Activated CD4-positive, alpha-beta T cell treated with anti-CD3 and anti-CD28 coated beads, Interleukin-2, amount 10 ng/mL, durations not matched to agents 7 days and 5 days (primary cell): ENCODE measurements at regions not wholly inside any gene's neighbourhood (a gene's known extent, or its start where the extent isn't known, plus 50 kb on each side); places are given as distances from the start of the nearest gene placed in this dataset.
"Not testable (repeated sequence)": the region's sequence is repeated elsewhere in the genome, so short reads cannot be mapped to it uniquely, and the experiment has no call there.

Experiments
- CTCF ChIA-PET: fragments of 350-600 bp; sonication (Branson Sonifier 250); formaldehyde crosslinking; loops from one replicate; lab custom pipeline; 2021; ENCODE audit warnings: antibody characterized with exemption; lab: Charles Lee
- POLR2A ChIA-PET: fragments of 350-600 bp; sonication (Branson Sonifier 250); formaldehyde crosslinking; loops from one replicate; lab custom pipeline; 2021; ENCODE audit warnings: antibody characterized with exemption; lab: Charles Lee
- DNase-seq: peaks from one replicate; pipeline ENCODE4 v3.0.0-alpha.2; 2020
- H3K27ac Mint-ChIP-seq: one replicate; pipeline ENCODE4 v1.8.0; 2021; ENCODE audit warnings: mild to moderate bottlenecking, moderate library complexity, mixed read lengths
- H3K27me3 Mint-ChIP-seq: one replicate; pipeline ENCODE4 v1.8.0; 2021; ENCODE audit warnings: mixed read lengths
- H3K36me3 Mint-ChIP-seq: one replicate; pipeline ENCODE4 v1.8.0; 2021; ENCODE audit warnings: low read depth, mixed read lengths
- H3K4me1 Mint-ChIP-seq: one replicate; pipeline ENCODE4 v1.8.0; 2021; ENCODE audit warnings: mixed read lengths
- H3K4me3 Mint-ChIP-seq: one replicate; pipeline ENCODE4 v1.8.0; 2021; ENCODE audit warnings: mild to moderate bottlenecking, moderate library complexity, mixed read lengths
- H3K9me3 Mint-ChIP-seq: one replicate; pipeline ENCODE4 v1.8.0; 2021; ENCODE audit warnings: mixed read lengths

GRCh38 chr4:45484740-45485139, 639.1 kb downstream of the GABRG1 start:
- ChIA-PET CTCF (no interaction called here), POLR2A (no interaction called here)
- no peak overlapping the region for H3K4me3 Mint-ChIP-seq
- no peak for DNase-seq
- H3K36me3 Mint-ChIP-seq, result no peaks in the 10 kb centered on the region
- no peaks in the 10 kb centered on the region for H3K4me1 Mint-ChIP-seq
- no peaks in the 10 kb centered on the region for H3K9me3 Mint-ChIP-seq
- no peak overlapping the region for H3K27ac Mint-ChIP-seq
- H3K27me3 Mint-ChIP-seq, result no peaks in the 10 kb centered on the region

GRCh38 chr4:45482346-45482745, 641.5 kb downstream of the GABRG1 start:
- H3K4me1 Mint-ChIP-seq, result no peaks in the 10 kb centered on the region
- H3K9me3 Mint-ChIP-seq, result peaks cover 5% of the 10 kb centered on the region
- H3K27ac Mint-ChIP-seq, result no peak overlapping the region
- H3K36me3 Mint-ChIP-seq, result no peaks in the 10 kb centered on the region
- H3K4me3 Mint-ChIP-seq, result no peak overlapping the region
- DNase-seq, result no peak
- no peaks in the 10 kb centered on the region for H3K27me3 Mint-ChIP-seq
- ChIA-PET CTCF (no interaction called here), POLR2A (no interaction called here)

- H3K4me1 Mint-ChIP-seq, result no peaks in the 10 kb centered on the region
- H3K36me3 Mint-ChIP-seq, result no peaks in the 10 kb centered on the region
- DNase-seq, result no peak
- ChIA-PET CTCF (no interaction called here), POLR2A (no interaction called here)
- H3K9me3 Mint-ChIP-seq, result peaks cover 14% of the 10 kb centered on the region
- no peaks in the 10 kb centered on the region for H3K27me3 Mint-ChIP-seq
- no peak overlapping the region for H3K27ac Mint-ChIP-seq
- H3K4me3 Mint-ChIP-seq, result no peak overlapping the region
Observed at GRCh38 chr4:45477311-45477733, 646.5 kb downstream of the GABRG1 start.

GRCh38 chr4:45475548-45475947, 648.3 kb downstream of the GABRG1 start:
- ChIA-PET CTCF (no interaction called here), POLR2A (no interaction called here)
- Mint-ChIP-seq H3K27me3 (no peaks in the 10 kb centered on the region), H3K36me3 (no peaks in the 10 kb centered on the region), H3K9me3 (peaks cover 17% of the 10 kb centered on the region), H3K27ac (no peak overlapping the region), H3K4me1 (no peaks in the 10 kb centered on the region), H3K4me3 (no peak overlapping the region)
- no peak for DNase-seq

- H3K4me3 Mint-ChIP-seq, result no peak overlapping the region
- POLR2A ChIA-PET, result no interaction called here
- H3K36me3 Mint-ChIP-seq, result no peaks in the 10 kb centered on the region
- no peak overlapping the region for H3K27ac Mint-ChIP-seq
- no peaks in the 10 kb centered on the region for H3K4me1 Mint-ChIP-seq
- H3K9me3 Mint-ChIP-seq, result peaks cover 12% of the 10 kb centered on the region
- no peak for DNase-seq
- H3K27me3 Mint-ChIP-seq, result no peaks in the 10 kb centered on the region
- CTCF ChIA-PET, result no interaction called here
Observed at GRCh38 chr4:45472490-45472889, 651.4 kb downstream of the GABRG1 start.

GRCh38 chr4:45471335-45471734, 652.5 kb downstream of the GABRG1 start:
- no peak for DNase-seq
- Mint-ChIP-seq H3K27me3 (no peaks in the 10 kb centered on the region), H3K27ac (no peak overlapping the region), H3K9me3 (peaks cover 9% of the 10 kb centered on the region), H3K4me1 (no peaks in the 10 kb centered on the region), H3K36me3 (no peaks in the 10 kb centered on the region), H3K4me3 (no peak overlapping the region)
- POLR2A ChIA-PET, result no interaction called here
- CTCF ChIA-PET, result no interaction called here

GRCh38 chr4:45467157-45467556, 656.7 kb downstream of the GABRG1 start:
- Mint-ChIP-seq H3K9me3 (peaks cover 3% of the 10 kb centered on the region), H3K27ac (no peak overlapping the region), H3K36me3 (no peaks in the 10 kb centered on the region), H3K4me1 (no peaks in the 10 kb centered on the region), H3K4me3 (no peak overlapping the region), H3K27me3 (no peaks in the 10 kb centered on the region)
- DNase-seq, result no peak
- ChIA-PET POLR2A (no interaction called here), CTCF (no interaction called here)

- H3K4me3 Mint-ChIP-seq, H3K27ac Mint-ChIP-seq, POLR2A ChIA-PET, H3K9me3 Mint-ChIP-seq, H3K36me3 Mint-ChIP-seq, DNase-seq, H3K4me1 Mint-ChIP-seq, H3K27me3 Mint-ChIP-seq, CTCF ChIA-PET: not testable (repeated sequence)
Observed at GRCh38 chr4:45460157-45460556, 663.7 kb downstream of the GABRG1 start.

- POLR2A ChIA-PET, result no interaction called here
- Mint-ChIP-seq H3K4me3 (no peak overlapping the region), H3K36me3 (no peaks in the 10 kb centered on the region), H3K9me3 (no peaks in the 10 kb centered on the region), H3K27me3 (no peaks in the 10 kb centered on the region), H3K27ac (no peak overlapping the region), H3K4me1 (no peaks in the 10 kb centered on the region)
- DNase-seq, result no peak
- CTCF ChIA-PET, result no interaction called here
Observed at GRCh38 chr4:45455217-45455616, 668.6 kb downstream of the GABRG1 start.

- ChIA-PET POLR2A (no interaction called here), CTCF (interaction anchor here (1.2 kb wide), 1 partner anchor 9 kb away, joined by 3 read pairs; no protein-coding TSS in a partner anchor)
- Mint-ChIP-seq H3K36me3 (no peaks in the 10 kb centered on the region), H3K4me3 (no peak overlapping the region), H3K27me3 (no peaks in the 10 kb centered on the region), H3K9me3 (peaks cover 1% of the 10 kb centered on the region), H3K27ac (no peak overlapping the region), H3K4me1 (no peaks in the 10 kb centered on the region)
- no peak for DNase-seq
Observed at GRCh38 chr4:45453258-45453853, 670.5 kb downstream of the GABRG1 start.

GRCh38 chr4:45442466-45442865, 681.4 kb downstream of the GABRG1 start:
- ChIA-PET CTCF (no interaction called here), POLR2A (no interaction called here)
- Mint-ChIP-seq H3K36me3 (no peaks in the 10 kb centered on the region), H3K9me3 (peaks cover 2% of the 10 kb centered on the region), H3K27me3 (no peaks in the 10 kb centered on the region), H3K4me1 (no peaks in the 10 kb centered on the region), H3K27ac (no peak overlapping the region), H3K4me3 (no peak overlapping the region)
- DNase-seq, result no peak

- no peaks in the 10 kb centered on the region for H3K36me3 Mint-ChIP-seq
- POLR2A ChIA-PET, result no interaction called here
- no peak overlapping the region for H3K27ac Mint-ChIP-seq
- peaks cover under 1% of the 10 kb centered on the region for H3K9me3 Mint-ChIP-seq
- DNase-seq, result no peak
- H3K27me3 Mint-ChIP-seq, result no peaks in the 10 kb centered on the region
- H3K4me3 Mint-ChIP-seq, result no peak overlapping the region
- H3K4me1 Mint-ChIP-seq, result no peaks in the 10 kb centered on the region
- CTCF ChIA-PET, result no interaction called here
Observed at GRCh38 chr4:45438047-45438446, 685.8 kb downstream of the GABRG1 start.

- Mint-ChIP-seq H3K36me3 (no peaks in the 10 kb centered on the region), H3K4me3 (no peak overlapping the region), H3K9me3 (no peaks in the 10 kb centered on the region), H3K4me1 (no peaks in the 10 kb centered on the region), H3K27me3 (no peaks in the 10 kb centered on the region), H3K27ac (no peak overlapping the region)
- ChIA-PET POLR2A (no interaction called here), CTCF (no interaction called here)
- DNase-seq, result no peak
Observed at GRCh38 chr4:45437381-45437780, 686.5 kb downstream of the GABRG1 start.

- Mint-ChIP-seq H3K4me3 (no peak overlapping the region), H3K27ac (no peak overlapping the region), H3K4me1 (no peaks in the 10 kb centered on the region), H3K36me3 (no peaks in the 10 kb centered on the region), H3K9me3 (peaks cover 10% of the 10 kb centered on the region), H3K27me3 (no peaks in the 10 kb centered on the region)
- CTCF ChIA-PET, result no interaction called here
- POLR2A ChIA-PET, result no interaction called here
- no peak for DNase-seq
Observed at GRCh38 chr4:45425135-45425534, 698.7 kb downstream of the GABRG1 start.
